NCI-H128 (cell line): ENCODE measurements at regions not wholly inside any gene's neighbourhood (a gene's known extent, or its start where the extent isn't known, plus 50 kb on each side); places are given as distances from the start of the nearest gene placed in this dataset.
"Not testable (repeated sequence)": the region's sequence is repeated elsewhere in the genome, so short reads cannot be mapped to it uniquely, and the experiment has no call there.

Source experiments
- DNase-seq: peaks from one replicate; lab custom pipeline; 2025; ENCODE audit not compliant: unreplicated experiment; lab: John Stamatoyannopoulos, UW

DNA sequence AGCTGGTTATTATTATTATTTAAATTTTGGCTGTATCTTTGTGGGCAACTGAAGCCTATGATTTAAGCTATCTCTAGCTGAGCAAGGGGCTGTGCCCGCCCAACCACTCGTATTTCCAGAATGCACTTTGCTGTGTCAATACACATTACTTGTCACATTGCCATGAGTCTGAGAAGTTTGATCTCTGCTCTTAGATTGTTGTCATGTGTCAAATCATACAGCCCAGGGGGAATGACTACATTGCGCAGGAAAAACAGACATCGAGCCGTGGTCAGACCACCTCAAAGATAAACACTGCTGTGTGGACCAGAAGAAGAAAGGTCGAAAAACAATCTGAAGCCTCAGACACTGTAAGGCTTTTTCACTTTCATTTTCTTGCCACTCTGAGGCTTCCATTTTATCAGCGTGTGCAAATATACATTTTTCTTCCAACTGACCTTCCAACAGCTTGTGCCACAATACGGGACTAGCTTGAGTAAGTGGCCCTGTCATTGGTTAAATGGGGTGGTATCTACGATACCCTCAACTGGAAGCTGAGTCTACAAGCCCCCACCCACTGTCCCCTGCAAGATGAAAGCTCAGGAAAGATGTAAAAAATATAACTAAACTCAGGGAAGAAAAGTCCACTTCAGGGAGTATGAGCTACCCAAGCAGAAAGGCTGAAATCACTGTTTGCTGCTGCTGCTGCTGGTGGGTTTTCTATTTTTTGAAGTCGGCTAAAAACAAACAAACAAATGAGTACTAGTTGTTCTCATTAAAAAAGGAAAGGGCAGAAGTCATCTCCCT is 603.0 kb downstream of the BNC2 start:
- DNase-seq: no peak

- no peak for DNase-seq
These were observed 602.2 kb downstream of the BNC2 start for GRCh38 chr9:16268067-16268881.

- no peak for DNase-seq
These were observed 598.5 kb downstream of the BNC2 start for GRCh38 chr9:16271967-16272366.

- no peak for DNase-seq
These were observed 597.7 kb downstream of the BNC2 start for GRCh38 chr9:16272776-16273175.

DNA sequence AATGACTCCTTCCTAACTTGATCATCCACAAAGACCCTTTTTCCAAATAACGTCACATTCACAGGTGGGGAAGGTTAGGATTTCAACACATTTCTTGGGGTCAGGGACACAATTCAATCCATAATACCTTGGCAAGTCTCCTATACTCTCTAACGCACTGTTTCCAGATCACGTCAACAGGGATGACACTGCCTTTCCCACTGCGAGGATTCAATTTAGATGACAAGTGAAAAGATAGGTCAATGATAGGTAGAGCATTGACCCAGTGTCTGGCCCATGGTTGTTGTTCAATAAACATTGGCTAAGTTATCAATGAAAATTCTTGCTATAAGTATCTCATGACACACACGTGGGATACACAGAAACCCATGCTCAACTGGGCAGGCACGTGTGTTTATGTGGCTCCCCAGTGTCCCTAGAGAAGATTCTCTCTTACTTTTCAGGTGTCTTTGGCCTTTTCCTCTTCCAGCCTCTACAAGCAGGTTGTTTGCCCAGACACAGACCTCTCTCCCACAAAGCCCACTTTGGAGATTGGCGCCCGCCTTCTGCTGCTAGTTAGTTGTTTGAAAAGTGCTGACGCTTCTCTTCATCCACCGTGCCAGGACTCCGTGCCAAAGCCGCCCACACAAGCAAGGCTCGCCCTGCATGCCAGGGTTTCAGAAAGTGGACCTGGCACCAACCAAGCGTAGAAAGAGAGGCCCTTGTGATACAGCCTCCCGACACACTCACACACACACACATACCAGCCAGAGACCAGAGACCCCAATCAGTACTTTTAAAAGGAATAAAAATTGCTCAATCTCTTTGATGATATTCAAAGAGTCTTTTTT is 594.5 kb downstream of the BNC2 start:
- DNase-seq: no peak

- DNase-seq: no peak
These were observed 593.6 kb downstream of the BNC2 start for GRCh38 chr9:16276866-16277265.

DNA sequence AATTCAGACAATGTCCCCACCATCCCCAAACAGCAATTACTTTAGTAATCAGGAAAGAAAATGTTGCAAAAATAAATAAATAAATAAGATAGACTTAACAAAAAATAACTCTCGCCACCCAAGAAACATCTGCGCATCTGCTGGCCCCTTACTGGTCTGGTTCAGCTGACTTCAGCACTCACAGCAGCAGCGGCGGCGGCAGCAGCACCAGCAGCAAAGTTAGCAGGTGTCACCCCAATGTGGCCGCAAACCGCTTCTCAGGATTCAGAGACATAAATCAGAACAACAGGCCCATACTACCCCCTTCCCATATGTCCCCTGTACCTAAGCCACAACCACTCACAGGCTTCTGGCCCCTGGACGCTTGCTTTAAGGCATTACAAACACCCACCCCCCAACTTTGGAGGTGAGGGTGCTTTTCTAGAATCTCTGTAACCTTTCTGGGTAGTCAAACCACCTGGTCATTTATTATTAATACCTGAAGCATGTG is 593.0 kb downstream of the BNC2 start:
- no peak for DNase-seq

DNA sequence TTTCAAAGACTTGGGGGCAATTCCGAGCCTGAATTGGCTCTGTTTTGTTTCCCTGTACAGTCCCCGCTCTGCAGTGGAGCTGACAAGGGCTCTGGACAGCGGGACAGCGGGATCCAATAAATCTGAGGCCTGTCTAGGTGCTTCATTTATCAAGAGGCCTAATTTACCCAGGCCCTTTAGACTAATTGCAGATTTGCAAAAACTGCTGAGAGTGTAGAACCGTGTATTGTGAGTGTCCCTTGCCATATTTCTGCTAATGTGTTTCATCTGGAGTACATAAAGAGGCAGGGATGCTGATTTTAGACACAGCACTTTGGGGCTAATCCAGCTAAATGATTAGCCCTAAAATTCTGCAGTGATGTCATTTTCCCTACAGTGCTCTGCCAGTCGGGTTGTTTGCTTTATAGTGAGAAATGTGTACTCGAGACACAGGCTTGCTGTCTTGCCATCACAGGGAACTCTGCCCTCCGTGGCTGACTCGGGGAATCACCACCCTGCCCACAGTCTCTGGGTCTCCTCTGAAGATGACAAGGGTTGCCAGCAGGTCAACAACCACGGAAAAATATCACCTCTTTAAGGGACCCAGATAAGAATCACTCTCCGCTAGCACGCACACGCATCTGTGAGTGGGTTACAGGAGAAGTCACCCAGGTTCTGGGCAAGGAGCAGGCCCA is 592.0 kb downstream of the BNC2 start:
- no peak for DNase-seq

DNA sequence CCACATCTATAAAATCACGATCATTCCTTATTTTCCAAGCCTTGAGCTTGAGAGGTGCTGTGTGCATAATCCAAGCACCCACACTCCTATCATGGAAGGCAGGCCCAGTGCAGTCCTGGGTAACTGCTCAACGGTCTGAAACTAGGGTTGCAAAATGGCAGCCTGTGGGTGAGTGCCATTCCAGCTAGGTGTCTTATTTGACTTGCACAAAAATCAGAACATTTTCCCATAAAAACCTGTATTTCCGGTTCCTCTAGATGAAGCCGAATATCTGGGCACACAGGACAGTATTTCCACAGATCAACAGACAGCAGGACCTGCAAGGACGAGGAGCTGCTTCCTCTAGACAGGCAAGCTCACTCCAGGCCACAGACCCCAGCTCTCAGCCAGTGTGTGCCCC is 588.8 kb downstream of the BNC2 start:
- no peak for DNase-seq

GRCh38 chr9:16282216-16282615 is 588.3 kb downstream of the BNC2 start:
- DNase-seq: no peak

GRCh38 chr9:16282718-16283117 is 587.8 kb downstream of the BNC2 start:
- DNase-seq: no peak

- no peak for DNase-seq
These were observed 584.3 kb downstream of the BNC2 start for GRCh38 chr9:16286160-16286559.

- no peak for DNase-seq
These were observed 580.8 kb downstream of the BNC2 start for GRCh38 chr9:16289639-16290038.

GRCh38 chr9:16290169-16290568 is 580.3 kb downstream of the BNC2 start:
- no peak for DNase-seq

GRCh38 chr9:16291921-16292320 is 578.5 kb downstream of the BNC2 start:
- DNase-seq: no peak

DNA sequence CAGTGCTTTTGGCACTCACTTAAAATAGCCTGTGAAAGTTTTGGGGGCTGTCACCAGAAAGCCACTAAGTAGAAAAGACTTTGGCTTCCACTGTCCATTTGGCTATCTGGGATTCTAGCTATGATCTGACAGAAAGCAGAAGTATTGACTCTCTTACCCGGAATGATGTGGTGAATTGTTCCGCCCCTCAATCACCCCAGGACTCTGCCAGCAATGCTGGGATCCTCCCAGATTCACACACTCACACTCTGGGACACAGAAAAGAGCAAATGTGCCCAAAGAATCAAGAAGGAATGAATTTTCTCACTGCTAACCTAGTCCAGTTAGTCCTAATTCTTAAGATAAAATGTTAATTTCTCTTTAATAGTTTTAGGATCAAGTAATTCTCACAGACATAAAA is 576.9 kb downstream of the BNC2 start:
- DNase-seq: no peak

GRCh38 chr9:16294133-16294770 is 576.2 kb downstream of the BNC2 start:
- no peak for DNase-seq

- DNase-seq: not testable (repeated sequence)
These were observed 575.5 kb downstream of the BNC2 start for GRCh38 chr9:16294940-16295339.

- not testable (repeated sequence) for DNase-seq
These were observed 571.1 kb downstream of the BNC2 start for GRCh38 chr9:16299368-16299767.

DNA sequence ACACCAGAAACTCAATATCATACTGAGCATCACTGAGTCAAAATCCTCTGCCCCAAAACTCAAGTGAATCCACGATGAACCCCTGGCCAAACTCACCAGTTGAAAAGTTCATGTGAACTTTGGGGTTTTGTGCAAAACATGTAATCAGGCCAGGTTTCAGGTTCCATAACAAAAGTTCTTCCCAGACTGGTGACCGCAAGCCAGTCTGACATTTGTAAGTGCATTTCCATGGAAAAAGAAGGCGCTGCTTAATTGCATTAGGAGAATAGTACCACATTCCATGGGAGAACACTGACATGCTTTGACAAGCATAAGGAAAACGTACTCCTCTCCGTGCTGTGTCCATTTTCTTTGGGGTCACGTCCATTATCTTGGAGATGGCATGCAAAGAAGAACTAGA is 567.0 kb downstream of the BNC2 start:
- no peak for DNase-seq
